Neural cell (in vitro differentiated cells): ENCODE measurements at regions not wholly inside any gene's neighbourhood (a gene's known extent, or its start where the extent isn't known, plus 50 kb on each side); places are given as distances from the start of the nearest gene placed in this dataset.

Experiments used
- H2AFZ ChIP-seq: fragments of 200-600, 300-800 bp; sonication (generic), shearing (Covaris generic); 2 replicates; pipeline ENCODE4 v1.6.0; 2014; ENCODE audit warnings: low read depth, mild to moderate bottlenecking, antibody characterized with exemption, low read length, moderate library complexity
- H3F3A ChIP-seq: fragments of 200-600 bp; shearing (Covaris generic); 2 replicates; pipeline ENCODE4 v1.6.1; 2016; ENCODE audit warnings: mild to moderate bottlenecking, moderate library complexity, mixed read lengths, antibody characterized with exemption, low read length; ENCODE audit not compliant: insufficient read depth, poor library complexity, severe bottlenecking
- H3K27ac ChIP-seq: fragments of 200-600, 300-800 bp; sonication (generic), shearing (Covaris generic); 2 replicates; pipeline ENCODE4 v1.5.1; 2014; ENCODE audit warnings: mild to moderate bottlenecking, low read length, moderate library complexity
- H3K27me3 ChIP-seq: fragments of 300-800, 200-600 bp; sonication (generic), shearing (Covaris generic); 2 replicates; pipeline ENCODE4 v1.6.0; 2014; ENCODE audit warnings: mild to moderate bottlenecking, low read depth, low read length, moderate library complexity; ENCODE audit not compliant: insufficient read depth
- H3K36me3 ChIP-seq: fragments of 300-800, 200-600 bp; sonication (generic), shearing (Covaris generic); 2 replicates; pipeline ENCODE4 v1.5.1; 2014; ENCODE audit warnings: mild to moderate bottlenecking, antibody characterized with exemption, low read length, moderate library complexity; ENCODE audit not compliant: insufficient read depth
- H3K4me2 ChIP-seq: fragments of 300-800, 200-600 bp; sonication (generic), shearing (Covaris generic); 2 replicates; pipeline ENCODE4 v1.6.0; 2014; ENCODE audit warnings: mild to moderate bottlenecking, low read length
- H3K4me3 ChIP-seq: fragments of 300-800, 200-600 bp; sonication (generic), shearing (Covaris generic); 2 replicates; pipeline ENCODE4 v1.5.1; 2014; ENCODE audit warnings: mild to moderate bottlenecking, low read length, moderate library complexity
- H3K79me2 ChIP-seq: fragments of 200-600 bp; shearing (Covaris generic); replicated peaks from 2 replicates; pipeline ENCODE4 v1.6.0; 2014; ENCODE audit warnings: mild to moderate bottlenecking, low read length, moderate library complexity; ENCODE audit not compliant: insufficient read depth
- H3K9ac ChIP-seq: fragments of 300-800, 200-600 bp; sonication (generic), shearing (Covaris generic); 2 replicates; pipeline ENCODE4 v1.6.1; 2016; ENCODE audit warnings: mild to moderate bottlenecking, low read length, mixed read lengths
- H3K9me2 ChIP-seq: fragments of 200-600 bp; shearing (Covaris generic); 2 replicates; pipeline ENCODE4 v1.6.1; 2016; ENCODE audit warnings: mild to moderate bottlenecking, low read length, mixed read lengths; ENCODE audit not compliant: insufficient read depth
- H3K9me3 ChIP-seq: fragments of 200-600, 300-800 bp; sonication (generic), shearing (Covaris generic); 2 replicates; pipeline ENCODE4 v1.6.1; 2016; ENCODE audit warnings: mild to moderate bottlenecking, mixed run types, low read length, moderate library complexity, mixed read lengths
- H4K20me1 ChIP-seq: fragments of 200-600 bp; shearing (Covaris generic); 2 replicates; pipeline ENCODE4 v1.6.1; 2016; ENCODE audit warnings: mild to moderate bottlenecking, mixed run types; ENCODE audit not compliant: insufficient read depth
- CTCF ChIP-seq: fragments of 450-650 bp; IDR thresholded peaks from 2 replicates; pipeline ENCODE4 v1.5.1; 2014; ENCODE audit warnings: antibody characterized with exemption, mild to moderate bottlenecking, moderate library complexity; ENCODE audit not compliant: poor library complexity, severe bottlenecking
- EP300 ChIP-seq: fragments of 450-650 bp; conservative IDR thresholded peaks from 2 replicates; pipeline ENCODE4 v1.6.1; 2014; ENCODE audit warnings: antibody characterized with exemption, mild to moderate bottlenecking, moderate library complexity; ENCODE audit not compliant: poor library complexity, severe bottlenecking
- EZH2 ChIP-seq: fragments of 200-600, 300-800 bp; shearing (Covaris generic), sonication (generic); IDR thresholded peaks from 2 replicates; pipeline ENCODE4 v1.6.1; 2014; ENCODE audit warnings: antibody characterized with exemption, low read length, borderline replicate concordance, mild to moderate bottlenecking; ENCODE audit not compliant: insufficient read depth, poor library complexity, severe bottlenecking
- MXI1 ChIP-seq: fragments of 450-650 bp; conservative IDR thresholded peaks from 2 replicates; pipeline ENCODE4 v1.6.1; 2014; ENCODE audit warnings: antibody characterized with exemption, mild to moderate bottlenecking; ENCODE audit not compliant: poor library complexity, severe bottlenecking
- POLR2AphosphoS5 ChIP-seq: IDR thresholded peaks from 2 replicates; pipeline ENCODE4 v1.6.1; 2012
- RAD21 ChIP-seq: fragments of 450-650 bp; conservative IDR thresholded peaks from 2 replicates; pipeline ENCODE4 v1.6.1; 2014; ENCODE audit warnings: antibody characterized with exemption, mild to moderate bottlenecking, moderate library complexity
- REST ChIP-seq: IDR thresholded peaks from 2 replicates; pipeline ENCODE4 v1.6.1; 2012; ENCODE audit warnings: borderline replicate concordance
- SMC3 ChIP-seq: fragments of 450-650 bp; conservative IDR thresholded peaks from 2 replicates; pipeline ENCODE4 v1.6.1; 2014; ENCODE audit warnings: antibody characterized with exemption, mild to moderate bottlenecking, moderate library complexity; ENCODE audit not compliant: poor library complexity
- TAF1 ChIP-seq: IDR thresholded peaks from 2 replicates; pipeline ENCODE4 v1.6.1; 2012; ENCODE audit warnings: low read depth

DNA sequence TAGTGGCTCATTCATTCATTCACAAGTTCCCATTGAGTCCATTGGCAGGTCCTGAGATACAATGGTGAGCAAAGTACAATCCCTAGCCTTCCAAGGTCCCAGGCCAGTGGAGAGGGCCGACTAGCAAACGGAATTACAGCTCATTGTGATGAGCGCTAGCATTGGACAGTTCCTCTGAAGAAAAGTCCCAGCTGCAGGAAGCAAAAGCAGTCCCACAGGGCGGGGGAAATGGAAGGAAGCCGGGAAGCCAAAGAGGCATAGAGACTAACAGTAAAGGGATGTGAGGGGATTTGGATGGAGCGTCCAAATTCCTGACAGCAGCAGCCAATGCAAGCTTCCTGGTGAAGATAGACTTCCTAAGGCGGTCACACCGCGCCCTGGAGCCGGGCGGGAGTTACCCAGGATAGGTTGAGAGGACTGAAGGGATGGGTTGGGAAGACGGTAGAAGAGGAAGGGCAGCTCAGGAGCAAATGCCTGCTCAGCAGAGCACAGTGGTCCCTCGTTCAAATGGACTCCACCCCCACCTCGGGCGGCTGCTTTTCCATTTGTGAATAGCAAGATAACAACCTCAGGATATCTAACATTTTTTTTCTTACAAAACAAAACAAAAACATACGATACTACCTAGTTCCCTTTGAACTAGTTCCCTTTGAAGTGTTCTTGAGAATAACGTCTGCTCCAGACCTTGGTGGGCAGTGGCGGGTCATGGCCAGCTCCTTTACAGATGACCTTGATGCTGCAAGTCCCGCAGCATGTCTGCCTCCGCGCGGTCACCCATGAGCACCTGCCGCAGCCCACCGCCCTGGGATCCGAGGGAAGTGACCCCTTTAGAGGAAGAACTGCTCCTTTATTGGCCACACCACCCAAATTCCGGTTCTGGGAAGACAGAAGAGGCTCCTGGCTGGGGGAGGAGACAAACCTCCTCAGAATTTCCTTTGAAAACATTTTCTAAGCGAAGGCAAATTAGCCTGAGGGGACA is 132.9 kb downstream of the RASSF10 start:
- no peaks in the 10 kb centered on the region for H4K20me1 ChIP-seq
- no peaks in the 10 kb centered on the region for H3K27me3 ChIP-seq
- no peaks in the 10 kb centered on the region for H3K36me3 ChIP-seq
- no peaks in the 10 kb centered on the region for H3F3A ChIP-seq
- H3K4me2 ChIP-seq, result no peak overlapping the region
- no peak overlapping the region for H3K4me3 ChIP-seq
- H3K9me3 ChIP-seq, result no peaks in the 10 kb centered on the region
- H3K9ac ChIP-seq, result no peak overlapping the region
- no peak overlapping the region for H2AFZ ChIP-seq
- no peaks in the 10 kb centered on the region for H3K9me2 ChIP-seq
- TF ChIP-seq EP300, result no peak
- no peak for TF ChIP-seq TAF1
- no peak for TF ChIP-seq SMC3
- no peak for TF ChIP-seq REST
- TF ChIP-seq RAD21, result no peak
- TF ChIP-seq CTCF, result no peak
- no peak for TF ChIP-seq EZH2
- TF ChIP-seq MXI1, result no peak
- no peak for TF ChIP-seq POLR2AphosphoS5
- no peaks in the 10 kb centered on the region for H3K79me2 ChIP-seq
- H3K27ac ChIP-seq, result no peak overlapping the region

- no peak for TF ChIP-seq REST
- TF ChIP-seq CTCF, result no peak
- TF ChIP-seq MXI1, result no peak
- no peak for TF ChIP-seq SMC3
- no peak for TF ChIP-seq EZH2
- Histone ChIP-seq H3F3A (no peaks in the 10 kb centered on the region), H2AFZ (no peak overlapping the region), H3K36me3 (no peaks in the 10 kb centered on the region), H4K20me1 (no peaks in the 10 kb centered on the region), H3K79me2 (no peaks in the 10 kb centered on the region), H3K27me3 (no peaks in the 10 kb centered on the region), H3K9ac (no peak overlapping the region), H3K9me2 (no peaks in the 10 kb centered on the region), H3K4me2 (no peak overlapping the region), H3K27ac (no peak overlapping the region), H3K4me3 (no peak overlapping the region), H3K9me3 (no peaks in the 10 kb centered on the region)
These were observed 133.9 kb upstream of the BMAL1 start for GRCh38 chr11:13143486-13144297.
